HepG2 (cell line): ENCODE measurements at regions not wholly inside any gene's neighbourhood (a gene's known extent, or its start where the extent isn't known, plus 50 kb on each side); places are given as distances from the start of the nearest gene placed in this dataset.

Source experiments
- ATF1 ChIP-seq: IDR thresholded peaks from 2 replicates; pipeline ENCODE4 v1.6.1; 2016; ENCODE audit warnings: mild to moderate bottlenecking, control low read depth
- CTCF ChIP-seq: sonication (generic); formaldehyde crosslinking; IDR thresholded peaks from 2 replicates; pipeline ENCODE4 v1.5.0; 2020; ENCODE audit warnings: mild to moderate bottlenecking, missing genetic modification reagents, moderate library complexity
- EP300 ChIP-seq, 3 experiments: sonication (generic) in 1 of 3; formaldehyde crosslinking in 1 of 3; IDR thresholded peaks; 2 replicates each; pipeline versions ENCODE4 v1.5.1 to v1.6.1; 2011 to 2020; ENCODE audit warnings: low read depth in 2 of 3, low read length in 2 of 3, borderline replicate concordance in 1 of 3, improper control_type of control experiment in 1 of 3, mild to moderate bottlenecking in 1 of 3, missing genetic modification reagents in 1 of 3, moderate library complexity in 1 of 3
- FOXJ3 ChIP-seq: sonication (generic); formaldehyde crosslinking; IDR thresholded peaks from 2 replicates; pipeline ENCODE4 v1.4.0; 2020; ENCODE audit warnings: missing genetic modification reagents, mild to moderate bottlenecking, borderline replicate concordance
- HNF4A ChIP-seq: sonication (generic); formaldehyde crosslinking; IDR thresholded peaks from 2 replicates; pipeline ENCODE4 v1.4.0; 2020; ENCODE audit warnings: missing genetic modification reagents
- MNT ChIP-seq: fragments of 450-650 bp; IDR thresholded peaks from 2 replicates; pipeline ENCODE4 v1.6.1; 2016
- NKX3-1 ChIP-seq: sonication (generic); formaldehyde crosslinking; IDR thresholded peaks from 2 replicates; pipeline ENCODE4 v1.5.0; 2020; ENCODE audit warnings: missing genetic modification reagents
- POLR2AphosphoS5 ChIP-seq: IDR thresholded peaks from 2 replicates; pipeline ENCODE4 v1.6.1; 2012; ENCODE audit warnings: low read depth, low read length
- SKIL ChIP-seq: sonication (generic); formaldehyde crosslinking; IDR thresholded peaks from 2 replicates; pipeline ENCODE4 v1.8.0; 2022; ENCODE audit warnings: missing genetic modification reagents, mild to moderate bottlenecking, moderate library complexity, borderline replicate concordance
- ZBTB14 ChIP-seq: sonication (generic); formaldehyde crosslinking; IDR thresholded peaks from 2 replicates; pipeline ENCODE4 v1.4.0; 2020; ENCODE audit warnings: missing genetic modification reagents
- ZBTB42 ChIP-seq: sonication (generic); formaldehyde crosslinking; IDR thresholded peaks from 2 replicates; pipeline ENCODE4 v1.5.0; 2020; ENCODE audit warnings: mild to moderate bottlenecking, missing genetic modification reagents
- ZNF274 ChIP-seq: sonication (generic); formaldehyde crosslinking; IDR thresholded peaks from 2 replicates; pipeline ENCODE4 v1.5.1; 2020; ENCODE audit warnings: mild to moderate bottlenecking, missing genetic modification reagents
- ZNF552 ChIP-seq: sonication (generic); formaldehyde crosslinking; IDR thresholded peaks from 2 replicates; pipeline ENCODE4 v1.9.0; 2022; ENCODE audit warnings: missing genetic modification reagents, mild to moderate bottlenecking, borderline replicate concordance
- ZNF777 ChIP-seq: sonication (generic); formaldehyde crosslinking; IDR thresholded peaks from 2 replicates; pipeline ENCODE4 v1.4.0; 2020; ENCODE audit warnings: missing genetic modification reagents

- no peak for TF ChIP-seq POLR2AphosphoS5
- TF ChIP-seq ZNF552 (CRISPR knock-in tag): no peak
- TF ChIP-seq ZBTB14 (CRISPR knock-in tag): no peak
- TF ChIP-seq ZNF777: no peak
- no peak for TF ChIP-seq CTCF (CRISPR knock-in tag)
- TF ChIP-seq MNT: no peak
- TF ChIP-seq HNF4A (CRISPR knock-in tag): no peak
- TF ChIP-seq NKX3-1: no peak
- no peak for TF ChIP-seq ZNF274 (CRISPR knock-in tag)
- no peak for TF ChIP-seq FOXJ3
- TF ChIP-seq ZBTB42 (CRISPR knock-in tag): no peak
- TF ChIP-seq EP300 (IDR thresholded peaks at IDR 0.05; ENCODE audit: low read depth in 2 of 2, low read length in 2 of 2): no peak
- TF ChIP-seq EP300 (CRISPR knock-in tag; IDR thresholded peaks at IDR 0.05; ENCODE audit: borderline replicate concordance): no peak
- no peak for TF ChIP-seq SKIL (CRISPR knock-in tag)
- no peak for TF ChIP-seq ATF1 (CRISPR knock-in tag)
Measured at GRCh38 chr9:113785334-113785733, 90.8 kb upstream of the ZNF618 start.
